Middle frontal gyrus (tissue), 1 donor: ENCODE measurements at regions not wholly inside any gene's neighbourhood (a gene's known extent, or its start where the extent isn't known, plus 50 kb on each side); places are given as distances from the start of the nearest gene placed in this dataset.
"Not testable (repeated sequence)": the region's sequence is repeated elsewhere in the genome, so short reads cannot be mapped to it uniquely, and the experiment has no call there.

Source experiments
- DNase-seq: peaks from one replicate; pipeline ENCODE4 v3.0.0-alpha.2; 2015; ENCODE audit warnings: low spot score; ENCODE audit errors: extremely low spot score

DNA sequence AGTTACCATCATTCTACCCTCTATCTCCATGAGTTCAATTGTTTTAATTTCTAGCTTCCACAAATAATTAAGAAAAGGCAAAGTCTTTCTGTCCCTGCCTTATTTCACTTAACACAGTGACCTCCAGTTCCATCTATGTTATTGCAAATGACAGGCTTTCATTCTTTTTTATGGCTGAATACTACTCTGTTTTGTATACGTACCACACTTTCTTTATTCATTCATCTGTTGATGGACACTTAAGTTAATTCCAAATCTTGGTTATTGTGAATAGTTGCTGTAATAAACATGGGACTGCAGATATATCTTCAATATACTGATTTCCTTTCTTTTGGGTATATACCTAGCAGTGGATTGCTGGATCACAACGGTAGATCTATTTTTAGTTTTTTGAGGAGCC is 314.1 kb downstream of the SV2B start:
- no peak for DNase-seq

DNA sequence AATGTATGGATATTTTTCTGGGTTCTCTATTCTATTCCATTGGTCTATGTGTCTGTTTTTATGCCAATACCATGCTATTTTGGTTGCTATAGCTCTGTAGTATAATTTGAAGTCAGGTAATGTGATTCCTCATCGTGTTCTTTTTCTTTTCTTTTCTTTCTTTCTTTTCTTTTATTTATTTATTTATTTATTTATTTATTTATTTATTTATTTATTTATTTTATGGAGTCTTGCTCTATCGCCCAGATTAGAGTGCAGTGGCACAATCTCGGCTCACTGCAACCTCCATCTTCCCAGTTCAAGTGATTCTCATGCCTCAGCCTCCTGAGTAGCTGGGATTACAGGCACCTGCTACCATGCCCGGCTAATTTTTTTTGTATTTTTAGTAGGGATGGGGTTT is 315.2 kb downstream of the SV2B start:
- not testable (repeated sequence) for DNase-seq

GRCh38 chr15:91420689-91421088 is 320.6 kb downstream of the SV2B start:
- no peak for DNase-seq

- no peak for DNase-seq
Observed at GRCh38 chr15:91422797-91423196, 322.7 kb downstream of the SV2B start.

DNA sequence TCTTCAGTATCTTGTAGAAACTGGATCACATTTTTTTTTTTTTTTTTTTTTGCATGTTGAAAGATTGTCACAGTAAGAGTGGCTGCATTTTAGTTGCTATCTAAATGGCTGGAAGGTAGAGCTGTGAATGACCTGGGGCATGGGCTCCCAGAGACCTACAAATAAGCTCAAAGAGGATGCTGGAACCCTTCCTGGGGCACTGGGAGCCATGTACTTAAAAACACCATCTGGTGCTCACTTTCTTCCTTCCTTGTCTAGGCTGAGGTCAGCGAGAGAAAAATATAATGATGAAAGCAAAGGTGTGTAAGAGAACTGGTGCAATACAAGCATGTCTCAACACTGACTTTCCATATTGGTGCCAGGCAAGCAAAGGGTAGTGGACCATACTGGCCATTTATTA is 323.9 kb downstream of the SV2B start:
- no peak for DNase-seq

GRCh38 chr15:91426412-91426811 is 326.4 kb downstream of the SV2B start:
- no peak for DNase-seq

DNA sequence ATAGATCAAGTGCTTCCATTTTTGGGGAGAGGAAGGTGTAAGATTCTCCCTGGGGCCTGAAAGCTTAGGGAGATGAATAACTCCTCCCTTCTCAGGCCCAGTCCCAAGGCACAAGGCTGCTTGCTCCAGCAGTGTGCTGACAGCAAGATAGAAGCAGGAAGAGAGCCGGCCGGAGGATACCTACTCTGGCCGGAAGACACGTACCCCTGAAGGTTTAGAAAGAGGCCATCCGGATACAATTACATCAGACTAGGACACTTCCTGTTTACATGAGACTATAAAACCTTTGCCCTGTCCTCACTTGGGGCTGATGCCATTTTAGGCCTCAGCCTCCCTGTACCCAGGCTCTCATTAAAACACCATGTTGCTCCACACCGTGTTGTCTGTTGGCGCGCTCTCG is 329.9 kb downstream of the SV2B start:
- DNase-seq, result no peak

DNA sequence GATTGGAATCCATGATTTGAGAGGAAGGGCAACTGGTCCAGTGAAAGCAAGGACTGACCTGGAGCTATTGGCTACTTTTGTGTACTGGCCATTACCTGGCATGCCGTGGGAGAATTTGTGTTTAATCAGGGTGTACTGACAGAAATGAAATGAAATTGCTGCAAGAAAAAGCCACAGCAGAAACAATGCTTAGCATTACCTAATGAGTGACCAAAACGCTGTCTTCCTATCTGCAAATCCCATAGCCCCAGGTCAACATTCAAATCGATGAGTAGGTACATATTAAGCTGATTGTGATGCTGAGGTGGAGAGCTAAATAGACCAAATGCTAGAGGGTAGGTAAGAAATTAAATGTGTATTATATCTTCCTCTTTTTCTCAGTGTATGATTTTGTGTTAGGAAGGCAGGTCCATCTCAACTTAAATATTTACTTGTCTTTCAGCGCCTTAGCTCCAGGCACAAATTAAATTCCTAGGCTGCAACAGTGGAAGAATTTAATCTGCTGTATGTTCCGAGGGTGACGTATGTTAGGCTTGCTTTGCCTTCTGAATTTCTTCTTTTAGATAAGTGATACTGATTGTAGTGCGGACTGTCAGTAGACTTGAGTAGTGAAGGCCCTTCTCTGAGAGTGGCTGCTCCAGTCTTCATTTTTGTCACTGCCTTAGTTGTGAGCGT is 331.1 kb downstream of the SV2B start:
- no peak for DNase-seq

DNA sequence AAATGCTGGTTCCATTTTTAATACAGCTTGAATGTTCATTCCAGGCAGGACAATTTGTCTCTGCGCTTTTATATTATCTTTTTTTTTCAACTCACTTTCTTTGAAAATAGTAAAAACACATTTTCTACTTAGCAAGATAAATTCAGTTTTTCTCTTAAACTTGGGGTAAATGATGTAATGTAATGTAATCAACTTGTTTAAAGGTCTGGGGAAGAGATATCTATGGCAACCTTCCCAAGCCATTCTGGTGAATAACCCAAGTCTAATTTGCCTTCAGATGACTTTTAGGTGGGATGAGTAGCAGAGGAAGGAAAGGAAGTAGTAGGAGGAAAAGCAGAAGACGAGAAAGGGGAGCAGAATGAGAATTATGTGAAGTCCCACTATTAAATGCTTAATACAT is 335.1 kb downstream of the SV2B start:
- DNase-seq, result no peak

DNA sequence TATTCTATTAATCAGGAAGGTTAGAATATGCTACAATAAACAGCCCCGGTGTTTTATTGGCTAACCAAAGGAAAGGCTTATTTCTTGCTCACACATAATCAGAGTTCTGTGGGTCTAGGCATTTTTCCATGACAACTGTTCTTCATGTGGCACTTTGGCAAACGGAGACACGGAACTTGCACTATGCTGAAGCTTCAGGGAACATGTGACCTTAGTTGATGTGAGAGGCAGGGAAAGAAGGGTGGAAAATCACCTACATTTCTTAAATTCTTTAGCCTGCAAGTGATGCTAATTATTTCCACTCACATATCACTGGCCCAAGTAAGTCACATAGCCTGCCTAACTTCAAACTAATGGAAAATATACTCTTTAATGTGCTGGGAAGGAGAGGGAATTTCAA is 344.6 kb downstream of the SV2B start:
- no peak for DNase-seq

GRCh38 chr15:91445695-91446228 is 345.7 kb downstream of the SV2B start:
- DNase-seq, result no peak

- DNase-seq, result no peak
Observed at GRCh38 chr15:91447991-91448644, 348.1 kb downstream of the SV2B start.

GRCh38 chr15:91453376-91453775 is 353.3 kb downstream of the SV2B start:
- not testable (repeated sequence) for DNase-seq

GRCh38 chr15:91456251-91456718 is 356.2 kb downstream of the SV2B start:
- DNase-seq, result no peak

- DNase-seq, result no peak
Observed at GRCh38 chr15:91456921-91457320, 356.9 kb downstream of the SV2B start.

GRCh38 chr15:91461377-91461776 is 361.3 kb downstream of the SV2B start:
- no peak for DNase-seq

DNA sequence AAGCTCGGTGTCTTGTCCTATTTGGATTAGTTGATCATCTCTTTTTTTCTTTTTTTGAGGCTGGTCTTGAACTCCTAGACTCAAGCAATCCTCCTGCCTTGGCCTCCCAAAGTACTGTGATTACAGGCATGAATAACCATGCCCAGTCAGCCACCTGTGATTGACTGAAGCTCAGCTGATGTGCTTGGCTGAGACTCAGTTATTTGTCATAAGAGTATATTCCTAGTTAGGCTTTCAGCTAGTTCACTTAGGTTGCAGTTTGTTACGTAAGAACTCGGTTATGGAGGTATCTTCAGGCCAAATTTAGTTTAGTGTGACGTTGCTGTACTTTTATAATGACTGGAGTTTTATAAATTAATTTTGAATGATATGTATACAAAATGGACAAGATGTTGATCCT is 365.0 kb downstream of the SV2B start:
- DNase-seq, result no peak

- DNase-seq, result no peak
Observed at GRCh38 chr15:91465696-91466095, 365.6 kb downstream of the SV2B start.

GRCh38 chr15:91468871-91469580 is 369.0 kb downstream of the SV2B start:
- no peak for DNase-seq

- no peak for DNase-seq
Observed at GRCh38 chr15:91469632-91470567, 369.8 kb downstream of the SV2B start.

DNA sequence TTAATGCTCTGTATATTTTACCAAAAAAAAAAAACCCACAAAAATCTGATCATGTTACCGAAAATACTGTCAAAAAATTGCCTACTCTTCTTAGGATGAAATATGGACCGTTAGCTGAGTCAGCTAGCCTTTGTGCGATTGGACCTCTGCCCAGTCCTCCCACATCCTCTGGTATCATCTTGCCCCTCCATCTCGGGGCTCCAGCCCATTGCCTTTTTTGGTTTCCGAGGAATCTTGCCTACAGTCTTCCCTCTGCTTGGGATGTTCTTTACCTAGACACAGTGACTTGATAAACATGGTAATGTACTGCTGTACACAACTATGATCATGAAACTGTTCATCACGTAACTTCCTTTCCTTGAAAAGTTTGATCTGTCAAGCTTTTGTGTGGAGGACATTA is 371.4 kb downstream of the SV2B start:
- DNase-seq, result no peak
